T-helper 2 cell treated with Interferon-gamma antibody and Interleukin-4, amounts not matched to agents 5 μg/mL and 100 μg/mL, for 36 hours (primary cell): ENCODE measurements at regions not wholly inside any gene's neighbourhood (a gene's known extent, or its start where the extent isn't known, plus 50 kb on each side); places are given as distances from the start of the nearest gene placed in this dataset.

Source experiments
- DNase-seq: peaks from one replicate; pipeline ENCODE4 v3.0.0; 2021; ENCODE audit warnings: low spot score
- H3K27ac Mint-ChIP-seq: one replicate; pipeline ENCODE4 v1.8.0; 2021; ENCODE audit warnings: mild to moderate bottlenecking, mixed read lengths
- H3K27me3 Mint-ChIP-seq: one replicate; pipeline ENCODE4 v1.8.0; 2021; ENCODE audit warnings: low read depth, mixed read lengths
- H3K36me3 Mint-ChIP-seq: one replicate; pipeline ENCODE4 v1.8.0; 2021; ENCODE audit warnings: low read depth, mixed read lengths
- H3K4me1 Mint-ChIP-seq: one replicate; pipeline ENCODE4 v1.8.0; 2021; ENCODE audit warnings: low read depth, mixed read lengths
- H3K4me3 Mint-ChIP-seq: one replicate; pipeline ENCODE4 v1.8.0; 2022; ENCODE audit warnings: mild to moderate bottlenecking, moderate library complexity, mixed read lengths
- H3K9me3 Mint-ChIP-seq: one replicate; pipeline ENCODE4 v1.8.0; 2021; ENCODE audit warnings: mixed read lengths

DNA sequence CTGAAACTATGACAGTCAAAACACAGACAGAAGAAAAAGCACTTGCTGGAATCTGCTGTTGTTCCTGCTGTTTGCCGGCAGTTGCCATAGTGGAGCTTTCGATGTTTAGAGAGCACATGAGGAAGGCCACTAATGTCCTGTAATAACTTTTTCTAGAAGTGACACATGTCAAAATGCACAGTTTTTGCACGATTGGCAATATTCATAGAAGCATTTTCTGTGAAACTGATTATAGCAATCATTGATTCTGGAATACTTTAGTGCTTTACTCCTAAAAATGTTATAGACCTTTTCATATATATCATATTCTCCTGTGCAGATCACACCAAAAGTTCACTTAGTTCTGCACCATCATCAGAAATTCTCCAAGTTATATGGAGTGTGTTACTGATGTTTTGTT, 407.0 kb upstream of the SOX9 start:
- H3K36me3 Mint-ChIP-seq = no peaks in the 10 kb centered on the region
- no peaks in the 10 kb centered on the region for H3K27me3 Mint-ChIP-seq
- no peaks in the 10 kb centered on the region for H3K4me1 Mint-ChIP-seq
- no peak overlapping the region for H3K4me3 Mint-ChIP-seq
- no peak for DNase-seq
- H3K9me3 Mint-ChIP-seq = peaks cover 21% of the 10 kb centered on the region
- H3K27ac Mint-ChIP-seq = no peak overlapping the region

DNA sequence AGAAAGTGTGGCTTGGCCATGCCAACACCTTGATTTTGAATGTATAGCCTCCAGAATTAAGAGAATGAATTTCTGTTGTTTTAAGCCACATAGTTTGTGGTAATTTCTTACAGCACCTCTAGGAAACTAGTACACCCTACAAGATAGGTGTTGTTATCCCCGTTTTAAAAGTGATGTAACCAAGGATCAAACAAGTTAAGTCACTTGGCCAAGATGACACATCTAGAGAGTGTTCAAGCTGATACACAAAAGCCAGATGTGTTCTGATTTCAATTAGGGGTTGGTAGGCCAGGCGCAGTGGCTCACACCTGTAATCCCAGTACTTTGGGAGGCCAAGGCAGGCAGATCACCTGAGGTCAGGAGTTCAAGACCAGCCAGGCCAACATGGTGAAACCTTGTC, 396.5 kb upstream of the SOX9 start:
- Mint-ChIP-seq H3K9me3 (peaks cover 10% of the 10 kb centered on the region), H3K27ac (no peak overlapping the region), H3K4me1 (no peaks in the 10 kb centered on the region), H3K27me3 (no peaks in the 10 kb centered on the region), H3K4me3 (no peak overlapping the region), H3K36me3 (no peaks in the 10 kb centered on the region)
- DNase-seq = no peak

DNA sequence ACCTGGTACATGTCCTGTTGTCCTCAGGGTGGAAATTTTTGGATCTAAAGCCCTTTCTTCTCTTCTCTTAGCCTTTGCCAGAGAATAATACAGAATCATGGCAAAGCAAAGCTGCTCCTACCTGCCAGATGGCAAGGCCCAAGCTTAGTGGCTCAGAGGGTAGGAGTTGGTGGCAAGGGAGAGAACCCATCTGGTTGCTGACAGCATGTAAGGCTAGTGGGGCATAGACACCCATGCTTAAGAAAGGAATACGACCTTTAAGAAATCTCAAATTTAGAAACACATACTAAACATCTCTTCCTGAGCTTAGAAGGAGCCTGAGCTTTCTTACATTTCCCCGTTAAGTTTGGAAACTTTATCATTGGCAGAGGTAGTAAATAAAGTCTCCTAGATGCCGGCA, 395.0 kb upstream of the SOX9 start:
- DNase-seq = no peak
- H3K4me3 Mint-ChIP-seq = no peak overlapping the region
- H3K4me1 Mint-ChIP-seq = no peaks in the 10 kb centered on the region
- H3K27ac Mint-ChIP-seq = no peak overlapping the region
- no peaks in the 10 kb centered on the region for H3K27me3 Mint-ChIP-seq
- H3K36me3 Mint-ChIP-seq = no peaks in the 10 kb centered on the region
- peaks cover 18% of the 10 kb centered on the region for H3K9me3 Mint-ChIP-seq

DNA sequence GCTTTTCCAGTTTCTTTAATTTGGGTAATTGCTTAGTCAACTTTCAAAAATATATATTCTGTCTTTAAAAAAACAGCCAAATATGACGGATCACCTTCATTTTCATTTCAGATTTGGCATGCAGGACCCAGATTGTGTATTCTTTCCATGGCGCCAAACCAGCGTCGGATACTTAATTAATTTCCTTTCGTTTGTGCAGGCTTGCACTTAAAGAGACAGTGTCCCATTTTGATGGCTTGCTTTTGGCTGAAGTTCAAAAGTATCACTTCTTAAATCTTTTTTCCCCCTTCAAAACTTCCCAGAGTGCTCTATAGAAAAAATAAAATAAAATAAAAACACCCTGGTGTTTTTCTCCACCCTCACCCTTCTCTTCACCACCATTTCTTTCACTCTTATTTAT, 394.5 kb upstream of the SOX9 start:
- peaks cover 18% of the 10 kb centered on the region for H3K9me3 Mint-ChIP-seq
- H3K4me3 Mint-ChIP-seq = no peak overlapping the region
- H3K27ac Mint-ChIP-seq = no peak overlapping the region
- H3K36me3 Mint-ChIP-seq = no peaks in the 10 kb centered on the region
- H3K4me1 Mint-ChIP-seq = no peaks in the 10 kb centered on the region
- DNase-seq = no peak
- no peaks in the 10 kb centered on the region for H3K27me3 Mint-ChIP-seq

DNA sequence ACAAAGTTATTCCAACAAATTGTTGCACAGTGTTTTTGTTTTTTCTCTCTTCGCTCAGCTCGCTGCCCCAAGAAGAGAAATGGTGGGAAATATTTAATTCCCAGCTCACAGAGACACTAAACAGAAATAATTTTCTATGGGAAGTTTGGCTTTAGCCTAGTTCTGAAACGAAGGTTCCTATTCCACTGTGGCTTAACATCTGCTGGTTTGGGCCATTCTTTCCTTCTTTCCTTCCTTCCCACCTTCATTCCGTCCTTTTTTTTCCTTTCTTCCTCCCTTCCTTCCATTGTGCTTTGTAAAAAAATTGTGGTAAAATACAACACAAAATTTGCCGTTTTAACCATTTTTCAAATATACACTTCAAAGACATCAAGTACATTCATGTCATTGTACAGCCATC, 393.5 kb upstream of the SOX9 start:
- DNase-seq = no peak
- no peak overlapping the region for H3K27ac Mint-ChIP-seq
- H3K36me3 Mint-ChIP-seq = no peaks in the 10 kb centered on the region

DNA sequence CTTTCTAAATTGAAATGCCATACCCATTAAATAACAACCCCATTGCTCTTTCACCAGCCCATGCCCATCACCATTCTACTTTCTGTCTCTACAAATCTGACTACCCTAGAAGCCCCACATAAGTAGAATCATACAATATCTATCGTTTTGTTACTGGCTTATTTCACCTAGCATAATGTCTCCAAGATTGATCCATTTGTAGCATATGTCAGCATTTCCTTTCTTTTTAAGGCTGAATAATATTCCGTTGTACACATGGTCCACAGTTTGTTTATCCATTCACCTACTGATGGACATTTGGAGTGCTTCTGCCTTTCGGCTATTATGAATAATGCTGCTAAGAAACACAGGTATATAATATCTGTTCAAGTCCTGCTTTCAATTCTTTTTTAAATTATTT, 393.1 kb upstream of the SOX9 start:
- H3K4me1 Mint-ChIP-seq = no peaks in the 10 kb centered on the region

More for the DNA sequence above, 393.5 kb upstream of the SOX9 start:
- H3K4me3 Mint-ChIP-seq = no peak overlapping the region
- H3K9me3 Mint-ChIP-seq = peaks cover 18% of the 10 kb centered on the region
- H3K4me1 Mint-ChIP-seq = no peaks in the 10 kb centered on the region
- no peaks in the 10 kb centered on the region for H3K27me3 Mint-ChIP-seq

DNA sequence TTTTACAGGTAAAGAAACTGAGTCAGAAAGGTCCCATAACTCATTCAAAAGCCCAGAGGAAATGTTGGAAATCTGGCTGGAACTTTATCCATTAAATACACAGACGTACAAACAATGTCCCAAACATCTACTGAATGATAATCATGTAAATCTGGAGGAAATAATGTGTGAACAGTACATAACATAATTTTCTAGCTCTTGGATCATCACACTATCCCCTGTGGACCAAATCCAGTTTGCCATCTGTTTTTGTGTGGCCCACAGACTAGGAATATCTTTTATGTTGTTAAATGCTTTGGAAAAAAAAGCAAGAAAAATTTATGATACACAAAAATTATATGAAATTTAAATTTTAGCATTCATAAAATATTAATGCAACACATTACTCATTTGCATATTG, 389.9 kb upstream of the SOX9 start:
- Mint-ChIP-seq H3K4me3 (no peak overlapping the region), H3K27me3 (no peaks in the 10 kb centered on the region), H3K27ac (no peak overlapping the region), H3K36me3 (no peaks in the 10 kb centered on the region), H3K9me3 (peaks cover 16% of the 10 kb centered on the region), H3K4me1 (no peaks in the 10 kb centered on the region)
- DNase-seq = no peak

More for the DNA sequence above, 393.1 kb upstream of the SOX9 start:
- no peak for DNase-seq
- H3K27me3 Mint-ChIP-seq = no peaks in the 10 kb centered on the region
- H3K4me3 Mint-ChIP-seq = no peak overlapping the region
- H3K36me3 Mint-ChIP-seq = no peaks in the 10 kb centered on the region
- H3K27ac Mint-ChIP-seq = no peak overlapping the region
- peaks cover 18% of the 10 kb centered on the region for H3K9me3 Mint-ChIP-seq

DNA sequence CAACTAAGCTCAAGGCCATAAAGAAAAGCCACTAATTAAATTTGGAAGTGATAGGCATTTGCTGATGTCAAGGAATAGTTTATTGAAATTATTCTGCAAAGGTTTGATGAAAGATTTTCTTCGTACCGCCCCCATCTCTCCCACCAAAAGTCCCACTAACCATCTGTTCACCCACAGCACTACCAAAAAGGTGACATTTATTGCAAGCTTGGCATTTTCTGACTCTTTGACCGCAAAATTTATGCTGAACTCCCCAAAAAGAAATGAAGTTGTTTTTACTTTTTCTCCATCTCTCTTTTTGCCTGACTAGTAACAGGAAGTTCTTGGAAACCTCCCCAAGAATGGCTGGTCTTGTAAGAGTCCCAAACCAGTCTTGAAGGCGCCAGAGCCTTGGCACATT, 384.9 kb upstream of the SOX9 start:
- no peaks in the 10 kb centered on the region for H3K4me1 Mint-ChIP-seq
- no peak overlapping the region for H3K27ac Mint-ChIP-seq
- H3K36me3 Mint-ChIP-seq = no peaks in the 10 kb centered on the region
- H3K9me3 Mint-ChIP-seq = peaks cover 6% of the 10 kb centered on the region
- DNase-seq = no peak
- no peak overlapping the region for H3K4me3 Mint-ChIP-seq
- H3K27me3 Mint-ChIP-seq = no peaks in the 10 kb centered on the region

DNA sequence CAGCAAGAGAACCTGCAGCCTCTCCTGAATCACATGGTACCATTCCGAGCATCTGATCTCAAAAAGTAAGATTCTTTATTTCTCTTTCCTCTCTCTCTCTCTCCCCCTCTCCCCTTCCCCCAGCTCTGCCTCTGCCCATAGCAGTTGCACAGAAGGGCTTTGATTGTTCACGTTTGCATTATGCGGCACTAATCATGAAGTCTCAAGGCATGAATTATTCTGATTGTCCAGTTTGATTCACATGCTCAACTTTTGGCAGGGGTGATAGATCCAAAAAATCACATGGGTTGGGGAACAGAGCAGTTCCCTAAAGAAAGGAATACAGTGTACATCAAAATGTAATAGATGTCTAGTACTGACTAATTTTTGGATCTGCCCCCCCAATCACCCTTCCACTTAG, 380.0 kb upstream of the SOX9 start:
- Mint-ChIP-seq H3K4me1 (no peaks in the 10 kb centered on the region), H3K27me3 (no peaks in the 10 kb centered on the region), H3K36me3 (no peaks in the 10 kb centered on the region), H3K9me3 (peaks cover 3% of the 10 kb centered on the region), H3K27ac (no peak overlapping the region), H3K4me3 (no peak overlapping the region)
- no peak for DNase-seq

DNA sequence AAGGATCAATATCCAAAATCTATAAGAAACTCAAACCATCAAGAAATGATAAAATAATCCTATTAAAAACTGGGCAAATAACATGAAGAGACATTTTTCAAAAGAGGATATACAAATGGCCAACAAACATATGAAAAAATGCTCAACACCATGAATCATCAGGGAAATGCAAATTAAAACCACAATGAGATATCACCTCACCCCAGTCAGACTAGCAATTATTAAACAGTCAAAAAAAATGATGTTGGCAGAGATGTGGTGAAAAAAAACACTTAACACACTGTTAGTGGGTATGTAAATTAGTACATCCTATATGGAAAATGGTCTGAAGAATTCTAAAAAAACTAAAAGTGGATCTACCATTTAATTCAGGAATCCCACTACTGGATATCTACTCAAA, 379.0 kb upstream of the SOX9 start:
- no peak overlapping the region for H3K27ac Mint-ChIP-seq
- no peak for DNase-seq
- H3K36me3 Mint-ChIP-seq = no peaks in the 10 kb centered on the region
- H3K4me1 Mint-ChIP-seq = no peaks in the 10 kb centered on the region
- H3K4me3 Mint-ChIP-seq = no peak overlapping the region
- peaks cover 3% of the 10 kb centered on the region for H3K9me3 Mint-ChIP-seq
- H3K27me3 Mint-ChIP-seq = no peaks in the 10 kb centered on the region

DNA sequence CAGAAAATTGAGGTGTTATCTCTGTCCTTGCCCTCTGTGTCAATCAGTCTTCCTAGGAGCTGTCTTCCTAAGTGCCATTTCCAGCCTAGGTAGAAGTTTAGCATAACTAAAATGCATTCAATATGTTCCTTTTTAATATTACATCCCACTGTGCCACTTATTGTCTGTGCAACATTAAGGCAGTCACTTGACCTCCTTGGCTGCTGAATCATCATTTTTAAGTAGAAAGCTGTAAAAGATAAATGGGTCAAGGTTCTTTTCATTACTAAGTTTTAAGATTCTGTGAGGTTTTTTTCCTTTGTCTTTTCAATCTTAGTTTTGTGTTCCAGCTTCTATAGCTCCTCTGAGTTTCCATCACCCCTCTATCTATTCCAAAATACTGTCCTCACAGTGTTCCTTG, 371.9 kb upstream of the SOX9 start:
- Mint-ChIP-seq H3K9me3 (no peaks in the 10 kb centered on the region), H3K27me3 (no peaks in the 10 kb centered on the region), H3K36me3 (no peaks in the 10 kb centered on the region), H3K4me3 (no peak overlapping the region), H3K27ac (no peak overlapping the region), H3K4me1 (no peaks in the 10 kb centered on the region)
- no peak for DNase-seq

DNA sequence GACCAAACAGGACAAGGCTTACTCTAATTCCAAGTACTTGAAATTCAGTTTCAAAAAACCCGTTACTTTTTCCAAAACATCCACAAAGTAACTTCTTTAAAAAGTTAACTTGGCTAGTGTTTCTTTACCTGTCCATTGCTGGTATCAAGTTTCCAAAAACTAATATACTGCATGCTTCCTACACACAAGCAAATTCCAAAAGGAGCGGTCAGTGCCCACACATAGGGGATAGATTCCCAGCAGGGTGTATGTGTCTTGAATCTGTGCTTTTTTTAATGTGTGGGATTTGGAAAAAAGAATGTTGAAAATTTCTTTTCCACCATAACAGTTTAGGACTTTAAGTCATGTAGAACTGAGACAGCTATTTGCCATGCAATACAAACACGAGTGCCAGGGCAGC, 367.8 kb upstream of the SOX9 start:
- no peak for DNase-seq
- Mint-ChIP-seq H3K27me3 (no peaks in the 10 kb centered on the region), H3K27ac (no peak overlapping the region), H3K36me3 (no peaks in the 10 kb centered on the region), H3K4me3 (no peak overlapping the region), H3K4me1 (no peaks in the 10 kb centered on the region), H3K9me3 (no peaks in the 10 kb centered on the region)

DNA sequence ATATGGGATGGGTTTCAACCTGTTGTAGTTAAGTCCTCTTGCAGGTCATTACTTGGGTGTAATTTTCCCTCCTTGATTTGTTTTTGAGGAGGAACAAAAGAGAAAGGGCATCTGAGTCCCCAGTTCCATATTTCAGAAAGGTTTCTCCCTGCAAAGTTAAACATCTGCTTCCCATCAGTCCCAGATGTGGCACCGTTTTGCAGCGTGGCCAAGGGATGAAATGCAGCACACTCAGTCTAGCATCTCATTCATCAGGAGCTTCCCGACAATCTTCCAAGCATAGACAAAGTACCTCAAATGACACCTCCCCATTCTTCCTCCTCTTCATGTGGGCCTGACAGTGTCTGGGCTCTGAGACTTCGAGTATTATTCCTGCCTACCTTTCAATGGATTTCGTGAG, 363.7 kb upstream of the SOX9 start:
- Mint-ChIP-seq H3K27me3 (no peaks in the 10 kb centered on the region), H3K36me3 (no peaks in the 10 kb centered on the region), H3K4me1 (no peaks in the 10 kb centered on the region), H3K9me3 (no peaks in the 10 kb centered on the region), H3K27ac (no peak overlapping the region), H3K4me3 (no peak overlapping the region)
- no peak for DNase-seq

DNA sequence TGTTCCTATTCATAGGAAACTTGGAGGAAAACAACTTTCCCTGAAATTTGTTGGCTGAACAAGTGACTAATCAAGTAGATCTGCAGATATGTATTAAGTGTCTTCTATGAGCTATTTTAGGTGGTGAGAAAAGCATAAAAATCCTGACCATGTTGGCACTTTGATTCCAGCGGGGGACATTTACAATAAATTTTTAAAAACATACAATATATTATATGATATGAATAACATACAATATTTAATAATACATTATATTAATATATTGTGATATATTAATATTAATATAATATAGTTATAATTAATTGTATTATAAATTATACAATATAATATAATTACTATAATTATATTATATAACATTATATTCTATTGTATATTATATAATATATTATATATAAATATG, 362.9 kb upstream of the SOX9 start:
- no peaks in the 10 kb centered on the region for H3K4me1 Mint-ChIP-seq
- H3K27ac Mint-ChIP-seq = no peak overlapping the region
- DNase-seq = no peak
- H3K27me3 Mint-ChIP-seq = no peaks in the 10 kb centered on the region
- no peaks in the 10 kb centered on the region for H3K9me3 Mint-ChIP-seq
- no peaks in the 10 kb centered on the region for H3K36me3 Mint-ChIP-seq
- no peak overlapping the region for H3K4me3 Mint-ChIP-seq

DNA sequence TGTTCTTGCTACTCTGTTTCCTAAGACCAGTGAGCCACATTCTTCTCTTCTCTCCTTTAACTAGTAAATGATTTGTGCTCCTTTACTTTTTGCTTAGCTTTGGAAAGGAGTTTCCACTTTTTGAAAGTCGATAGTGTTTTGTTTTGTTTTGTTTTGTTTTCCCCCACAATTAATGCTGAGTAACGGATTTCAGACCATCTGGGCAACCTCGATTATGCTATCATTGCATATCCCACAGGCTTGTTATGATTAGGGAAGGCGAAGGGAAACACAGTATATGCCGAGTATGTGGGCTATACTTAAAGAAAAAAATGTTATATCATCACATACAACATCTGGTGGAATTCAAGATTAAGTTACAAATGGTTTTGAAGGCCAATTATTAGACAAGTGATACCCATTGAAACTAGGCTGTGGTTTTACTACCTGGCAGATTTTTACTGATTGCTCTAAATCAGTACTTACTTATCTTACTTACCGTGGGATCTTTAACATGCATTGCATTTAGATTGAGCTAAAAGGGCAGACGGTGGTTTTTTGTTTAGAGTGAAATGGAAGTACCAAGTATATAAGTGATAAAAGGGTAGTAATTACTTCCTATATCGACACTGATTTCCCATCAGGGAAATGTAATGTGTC, 361.3 kb upstream of the SOX9 start:
- Mint-ChIP-seq H3K27ac (no peak overlapping the region), H3K9me3 (peaks cover 2% of the 10 kb centered on the region), H3K4me3 (no peak overlapping the region), H3K27me3 (no peaks in the 10 kb centered on the region), H3K36me3 (no peaks in the 10 kb centered on the region), H3K4me1 (no peaks in the 10 kb centered on the region)
- no peak for DNase-seq
